Endodermal cell (in vitro differentiated cells): ENCODE measurements at regions not wholly inside any gene's neighbourhood (a gene's known extent, or its start where the extent isn't known, plus 50 kb on each side); places are given as distances from the start of the nearest gene placed in this dataset.
"Not testable (repeated sequence)": the region's sequence is repeated elsewhere in the genome, so short reads cannot be mapped to it uniquely, and the experiment has no call there.

Source experiments
- DNase-seq: peaks from one replicate; pipeline ENCODE4 v3.0.0-alpha.2; 2017
- H3K27ac ChIP-seq: 2 replicates; pipeline ENCODE4 v1.5.1; 2013; ENCODE audit warnings: mild to moderate bottlenecking, low read depth, low read length, moderate library complexity
- H3K27me3 ChIP-seq: 2 replicates; pipeline ENCODE4 v1.6.1; 2013; ENCODE audit warnings: mild to moderate bottlenecking, low read length, moderate library complexity; ENCODE audit not compliant: insufficient read depth, control insufficient read depth, poor library complexity, severe bottlenecking
- H3K36me3 ChIP-seq: 2 replicates; pipeline ENCODE4 v1.7.0; 2013; ENCODE audit warnings: mild to moderate bottlenecking, low read length, moderate library complexity; ENCODE audit not compliant: control insufficient read depth, insufficient read depth
- H3K4me1 ChIP-seq: one replicate; pipeline ENCODE4 v1.7.0; 2013; ENCODE audit warnings: low read length; ENCODE audit not compliant: control insufficient read depth, insufficient read depth
- H3K4me3 ChIP-seq: 2 replicates; pipeline ENCODE4 v1.5.1; 2013; ENCODE audit warnings: mild to moderate bottlenecking, low read length, moderate library complexity
- H3K9ac ChIP-seq: 2 replicates; pipeline ENCODE4 v1.6.1; 2013; ENCODE audit warnings: mild to moderate bottlenecking, low read length, moderate library complexity; ENCODE audit not compliant: poor library complexity, severe bottlenecking; ENCODE audit errors: extremely low read depth
- H3K9me3 ChIP-seq: 2 replicates; pipeline ENCODE4 v1.6.1; 2013; ENCODE audit warnings: mild to moderate bottlenecking, low read length, moderate library complexity; ENCODE audit not compliant: control insufficient read depth
- H3K27ac Mint-ChIP-seq: 2 replicates; pipeline ENCODE4 v1.8.0; 2020; ENCODE audit warnings: mixed read lengths
- H3K27me3 Mint-ChIP-seq: 2 replicates; pipeline ENCODE4 v1.8.0; 2021; ENCODE audit warnings: mild to moderate bottlenecking, mixed read lengths; ENCODE audit not compliant: insufficient read depth
- H3K36me3 Mint-ChIP-seq: 2 replicates; pipeline ENCODE4 v1.8.0; 2020; ENCODE audit warnings: low read depth, mixed read lengths
- H3K4me1 Mint-ChIP-seq: 2 replicates; pipeline ENCODE4 v1.8.0; 2020; ENCODE audit warnings: mixed read lengths
- H3K4me3 Mint-ChIP-seq: 2 replicates; pipeline ENCODE4 v1.8.0; 2020; ENCODE audit warnings: mild to moderate bottlenecking, moderate library complexity, mixed read lengths
- H3K9me3 Mint-ChIP-seq: 2 replicates; pipeline ENCODE4 v1.8.0; 2020; ENCODE audit warnings: mild to moderate bottlenecking, mixed read lengths
- CTCF ChIP-seq: fragments of 200-600 bp; sonication (generic); conservative IDR thresholded peaks from 2 replicates; pipeline ENCODE4 v1.5.0; 2021; ENCODE audit warnings: antibody characterized with exemption, mild to moderate bottlenecking
- WGBS, 2 experiments: methylation state at CpG; one replicate each; pipeline versions ENCODE4 v1.1.5 to v1.1.7; 2013; ENCODE audit warnings: missing lambda C conversion rate in 2 of 2, mixed read lengths in 1 of 2; ENCODE audit not compliant: insufficient coverage in 1 of 2, insufficient read length in 1 of 2; 5-methylcytosine and 5-hydroxymethylcytosine counted together

GRCh38 chr6:170147056-170147787 lies 143.7 kb downstream of the DLL1 start:
- Histone ChIP-seq H3K36me3 (no peaks in the 10 kb centered on the region), H3K4me1 (peaks cover 3% of the 10 kb centered on the region), H3K9ac (no peak overlapping the region), H3K27ac (no peak overlapping the region), H3K9me3 (no peaks in the 10 kb centered on the region), H3K27me3 (no peaks in the 10 kb centered on the region), H3K4me3 (no peak overlapping the region)
- Mint-ChIP-seq H3K27ac (no peak overlapping the region), H3K9me3 (peaks cover 16% of the 10 kb centered on the region), H3K4me3 (no peak overlapping the region), H3K4me1 (peaks cover 25% of the 10 kb centered on the region), H3K27me3 (peaks cover 16% of the 10 kb centered on the region), H3K36me3 (no peaks in the 10 kb centered on the region)
- no peak for TF ChIP-seq CTCF
- 85% methylated on average over 16 to 23 of the region's 23 CpGs for WGBS, 2 experiments
- peak; percentile 44 for DNase-seq

- Mint-ChIP-seq H3K27ac (no peak overlapping the region), H3K9me3 (peaks cover 16% of the 10 kb centered on the region), H3K27me3 (peaks cover 15% of the 10 kb centered on the region), H3K4me1 (peaks cover 19% of the 10 kb centered on the region), H3K36me3 (no peaks in the 10 kb centered on the region), H3K4me3 (no peak overlapping the region)
- 81 to 96% methylated on average over 6 to 11 of the region's 12 CpGs for WGBS, 2 experiments
- H3K4me3 ChIP-seq: no peak overlapping the region
- no peaks in the 10 kb centered on the region for H3K4me1 ChIP-seq
- H3K9me3 ChIP-seq: no peaks in the 10 kb centered on the region
- H3K9ac ChIP-seq: no peak overlapping the region
- H3K36me3 ChIP-seq: no peaks in the 10 kb centered on the region
- no peaks in the 10 kb centered on the region for H3K27me3 ChIP-seq
- no peak overlapping the region for H3K27ac ChIP-seq
- no peak for TF ChIP-seq CTCF
- DNase-seq: peak; percentile 31
Observed at GRCh38 chr6:170146640-170147039, 144.2 kb downstream of the DLL1 start.

GRCh38 chr6:170146131-170146530 lies 144.7 kb downstream of the DLL1 start:
- H3K27ac Mint-ChIP-seq, DNase-seq, H3K36me3 Mint-ChIP-seq, H3K27ac ChIP-seq, H3K9me3 ChIP-seq, H3K4me3 ChIP-seq, H3K27me3 ChIP-seq, H3K4me1 ChIP-seq, H3K4me3 Mint-ChIP-seq, H3K36me3 ChIP-seq, H3K9ac ChIP-seq: not testable (repeated sequence)
- H3K27me3 Mint-ChIP-seq: peaks cover 14% of the 10 kb centered on the region
- H3K4me1 Mint-ChIP-seq: peaks cover 14% of the 10 kb centered on the region
- H3K9me3 Mint-ChIP-seq: peaks cover 16% of the 10 kb centered on the region

- not testable (repeated sequence) for DNase-seq, H3K36me3 Mint-ChIP-seq
Observed at GRCh38 chr6:170145716-170146115, 145.2 kb downstream of the DLL1 start.

More at GRCh38 chr6:170145716-170146115, 145.2 kb downstream of the DLL1 start:
- not testable (repeated sequence) for H3K27me3 ChIP-seq, H3K9ac ChIP-seq, H3K36me3 ChIP-seq, H3K4me3 Mint-ChIP-seq, H3K4me3 ChIP-seq, H3K27ac Mint-ChIP-seq, H3K4me1 ChIP-seq, H3K9me3 ChIP-seq, H3K27ac ChIP-seq
- Mint-ChIP-seq H3K9me3 (peaks cover 16% of the 10 kb centered on the region), H3K4me1 (peaks cover 13% of the 10 kb centered on the region), H3K27me3 (peaks cover 13% of the 10 kb centered on the region)
- WGBS, 2 experiments: 88% methylated on average over 3 of the region's 3 CpGs; no CpG with 5 or more reads in 1 of the 2 experiments
